Cardiac muscle cell (in vitro differentiated cells and primary cell): ENCODE measurements at regions not wholly inside any gene's neighbourhood (a gene's known extent, or its start where the extent isn't known, plus 50 kb on each side); places are given as distances from the start of the nearest gene placed in this dataset.

Experiments used
- DNase-seq, 2 donors: peaks; one replicate each; pipeline versions ENCODE4 v3.0.0 to v3.0.0-alpha.2; 2010 to 2017; ENCODE audit warnings: low read depth in 1 of 2, low spot score in 1 of 2
- H3K27ac ChIP-seq: fragments of 200-600 bp; sonication (generic); 2 replicates; pipeline ENCODE4 v1.5.1; 2016
- H3K27me3 ChIP-seq: fragments of 200-600 bp; sonication (generic); 2 replicates; pipeline ENCODE4 v1.6.0; 2016; ENCODE audit warnings: control low read depth
- H3K36me3 ChIP-seq: fragments of 200-600 bp; sonication (generic); 2 replicates; pipeline ENCODE4 v1.5.1; 2016; ENCODE audit warnings: control low read depth
- H3K4me1 ChIP-seq: fragments of 200-600 bp; sonication (generic); 2 replicates; pipeline ENCODE4 v1.8.1; 2017; ENCODE audit warnings: low read depth, mild to moderate bottlenecking, mixed run types
- H3K4me3 ChIP-seq: fragments of 200-600 bp; sonication (generic); 2 replicates; pipeline ENCODE4 v1.5.1; 2016; ENCODE audit warnings: mild to moderate bottlenecking
- H3K9me3 ChIP-seq: fragments of 200-600 bp; sonication (generic); 2 replicates; pipeline ENCODE4 v1.5.1; 2017; ENCODE audit warnings: low read depth, mild to moderate bottlenecking, control low read depth
- CTCF ChIP-seq: IDR thresholded peaks from 2 replicates; pipeline ENCODE4 v1.5.1; 2012; ENCODE audit warnings: low read depth, mild to moderate bottlenecking, low read length

GRCh38 chr3:31004025-31004678, 109.7 kb upstream of the GADL1 start:
- no peaks in the 10 kb centered on the region for H3K36me3 ChIP-seq
- peaks cover 5% of the 10 kb centered on the region for H3K4me1 ChIP-seq
- peaks cover 13% of the 10 kb centered on the region for H3K27me3 ChIP-seq
- H3K27ac ChIP-seq = no peak overlapping the region
- H3K9me3 ChIP-seq = no peaks in the 10 kb centered on the region
- H3K4me3 ChIP-seq = no peak overlapping the region
- no peak for TF ChIP-seq CTCF
- DNase-seq = peak; percentile 13 to 80

- DNase-seq = no peak
- Histone ChIP-seq H3K27ac (no peak overlapping the region), H3K27me3 (no peaks in the 10 kb centered on the region), H3K4me3 (no peak overlapping the region), H3K9me3 (no peaks in the 10 kb centered on the region), H3K4me1 (peaks cover 21% of the 10 kb centered on the region), H3K36me3 (no peaks in the 10 kb centered on the region)
- no peak for TF ChIP-seq CTCF
Measured at GRCh38 chr3:31008994-31009393, 114.5 kb upstream of the GADL1 start.

GRCh38 chr3:31009881-31010280, 115.4 kb upstream of the GADL1 start:
- H3K4me3 ChIP-seq = no peak overlapping the region
- H3K9me3 ChIP-seq = no peaks in the 10 kb centered on the region
- no peaks in the 10 kb centered on the region for H3K36me3 ChIP-seq
- no peak for TF ChIP-seq CTCF
- peak overlapping the region; percentile 51 for H3K27ac ChIP-seq
- H3K27me3 ChIP-seq = no peaks in the 10 kb centered on the region
- peaks cover 21% of the 10 kb centered on the region for H3K4me1 ChIP-seq
- peak in 1 of 2 donors; percentile 82 for DNase-seq

GRCh38 chr3:31010491-31010890, 116.0 kb upstream of the GADL1 start:
- peak in 1 of 2 donors; percentile 82 for DNase-seq
- no peaks in the 10 kb centered on the region for H3K27me3 ChIP-seq
- TF ChIP-seq CTCF = no peak
- H3K4me1 ChIP-seq = peaks cover 21% of the 10 kb centered on the region
- H3K27ac ChIP-seq = peak overlapping the region; percentile 11
- no peaks in the 10 kb centered on the region for H3K36me3 ChIP-seq
- H3K9me3 ChIP-seq = no peaks in the 10 kb centered on the region
- H3K4me3 ChIP-seq = no peak overlapping the region

- H3K4me3 ChIP-seq = no peak overlapping the region
- H3K27me3 ChIP-seq = no peaks in the 10 kb centered on the region
- H3K27ac ChIP-seq = no peak overlapping the region
- peaks cover 21% of the 10 kb centered on the region for H3K4me1 ChIP-seq
- no peak for DNase-seq
- no peaks in the 10 kb centered on the region for H3K36me3 ChIP-seq
- H3K9me3 ChIP-seq = no peaks in the 10 kb centered on the region
- no peak for TF ChIP-seq CTCF
Measured at GRCh38 chr3:31011380-31011779, 116.9 kb upstream of the GADL1 start.
